ENCODE measurements at regions not wholly inside any gene's neighbourhood (a gene's known extent, or its start where the extent isn't known, plus 50 kb on each side); places are given as distances from the start of the nearest gene placed in this dataset.

DNA sequence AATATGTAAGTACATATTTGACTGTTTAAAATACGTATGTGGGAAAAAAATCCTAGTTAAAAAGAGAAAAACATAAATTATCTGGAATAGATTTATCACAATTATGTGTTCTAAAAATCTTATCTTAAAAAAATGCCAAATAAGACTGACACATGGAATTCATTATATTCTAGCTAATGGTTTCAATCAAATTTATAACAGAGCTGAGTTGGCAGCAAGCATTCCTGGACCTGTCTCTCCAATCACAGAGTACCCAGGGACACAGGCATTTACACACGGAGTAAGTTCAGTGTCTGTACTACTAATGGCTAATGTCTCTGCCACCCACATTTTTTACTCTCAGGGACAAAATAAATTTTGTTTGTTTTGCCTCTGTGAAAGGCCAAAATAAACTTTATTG is 122.3 kb downstream of the RPS12 start:
- Histone ChIP-seq H3K9me3 (no peaks in the 10 kb centered on the region), H3K27ac (no peak overlapping the region), H3K27me3 (no peaks in the 10 kb centered on the region), H3K4me1 (no peaks in the 10 kb centered on the region), H3K36me3 (no peaks in the 10 kb centered on the region), H3K4me3 (no peak overlapping the region)
- 32 to 57% (median 54%) methylated on average over 2 of the region's 2 CpGs for WGBS, 5 donors
- no peak for TF ChIP-seq POLR2A (IDR thresholded peaks at IDR 0.05)
- TF ChIP-seq, protein P1, sequence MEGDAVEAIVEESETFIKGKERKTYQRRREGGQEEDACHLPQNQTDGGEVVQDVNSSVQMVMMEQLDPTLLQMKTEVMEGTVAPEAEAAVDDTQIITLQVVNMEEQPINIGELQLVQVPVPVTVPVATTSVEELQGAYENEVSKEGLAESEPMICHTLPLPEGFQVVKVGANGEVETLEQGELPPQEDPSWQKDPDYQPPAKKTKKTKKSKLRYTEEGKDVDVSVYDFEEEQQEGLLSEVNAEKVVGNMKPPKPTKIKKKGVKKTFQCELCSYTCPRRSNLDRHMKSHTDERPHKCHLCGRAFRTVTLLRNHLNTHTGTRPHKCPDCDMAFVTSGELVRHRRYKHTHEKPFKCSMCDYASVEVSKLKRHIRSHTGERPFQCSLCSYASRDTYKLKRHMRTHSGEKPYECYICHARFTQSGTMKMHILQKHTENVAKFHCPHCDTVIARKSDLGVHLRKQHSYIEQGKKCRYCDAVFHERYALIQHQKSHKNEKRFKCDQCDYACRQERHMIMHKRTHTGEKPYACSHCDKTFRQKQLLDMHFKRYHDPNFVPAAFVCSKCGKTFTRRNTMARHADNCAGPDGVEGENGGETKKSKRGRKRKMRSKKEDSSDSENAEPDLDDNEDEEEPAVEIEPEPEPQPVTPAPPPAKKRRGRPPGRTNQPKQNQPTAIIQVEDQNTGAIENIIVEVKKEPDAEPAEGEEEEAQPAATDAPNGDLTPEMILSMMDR (IDR thresholded peaks at IDR 0.05), result no peak
- TF ChIP-seq EP300 (IDR thresholded peaks at IDR 0.05), result no peak
- TF ChIP-seq POLR2AphosphoS5 (IDR thresholded peaks at IDR 0.05), result no peak
- DNase-seq, result no peak
- intact Hi-C loops (cut with DNase I; ENCODE audit: low total_unique reads), result no loop called here

DNA sequence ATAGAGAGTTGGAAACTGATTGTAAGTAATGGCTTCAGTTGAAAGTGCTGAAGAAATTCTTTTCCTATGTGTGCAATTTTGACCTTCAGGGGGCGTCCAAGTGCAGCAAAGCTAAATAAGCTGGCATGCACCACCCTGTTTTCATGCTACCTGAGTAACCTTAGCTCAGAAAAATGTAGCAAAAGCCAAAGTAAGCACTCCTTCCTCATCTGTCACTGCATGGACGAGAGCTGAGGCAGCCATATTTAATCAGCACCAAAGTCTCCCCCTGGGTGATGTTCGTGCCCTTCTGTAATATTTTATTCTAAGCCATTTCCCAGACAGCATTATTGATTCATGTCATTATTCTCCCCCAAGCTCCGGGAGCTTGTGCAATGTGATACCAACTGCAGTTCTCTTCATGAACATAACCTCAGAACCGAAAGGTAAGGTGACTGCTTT is 123.1 kb downstream of the RPS12 start:
- Histone ChIP-seq H3K27ac (no peak overlapping the region), H3K27me3 (no peaks in the 10 kb centered on the region), H3K4me3 (no peak overlapping the region), H3K9me3 (no peaks in the 10 kb centered on the region), H3K36me3 (no peaks in the 10 kb centered on the region), H3K4me1 (no peaks in the 10 kb centered on the region)
- TF ChIP-seq EP300 (IDR thresholded peaks at IDR 0.05) (no peak), POLR2AphosphoS5 (IDR thresholded peaks at IDR 0.05) (no peak), POLR2A (IDR thresholded peaks at IDR 0.05) (no peak)
- TF ChIP-seq, protein P1 (IDR thresholded peaks at IDR 0.05), result peak in 2 of 7 experiments; percentile 22 to 34
- peak; percentile 64 to 79 for DNase-seq
- intact Hi-C loops (cut with DNase I; ENCODE audit: low total_unique reads), result no loop called here
- WGBS, 5 donors, result 19 to 38% (median 28%) methylated on average over 5 of the region's 5 CpGs

DNA sequence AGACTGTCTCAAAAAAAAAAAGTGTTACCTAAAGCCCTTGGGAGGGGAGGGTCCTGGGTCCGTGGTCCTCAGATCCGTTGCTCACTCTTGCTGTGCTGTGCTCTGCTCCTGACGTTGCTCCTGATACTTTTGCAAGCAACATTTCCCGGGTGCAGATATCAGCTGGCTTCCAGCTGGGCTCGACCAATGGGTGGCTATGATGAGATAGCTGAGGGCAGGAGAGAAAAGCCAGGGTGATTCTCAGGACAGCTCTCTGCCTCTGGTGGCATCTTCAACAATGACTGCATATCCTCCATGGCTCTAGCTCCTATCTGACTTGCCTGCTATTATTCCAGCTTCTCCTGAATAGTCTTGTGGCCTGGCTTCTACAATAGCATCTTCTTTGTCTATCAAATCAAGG is 134.5 kb downstream of the RPS12 start:
- TF ChIP-seq, protein P1 (IDR thresholded peaks at IDR 0.05), result no peak
- TF ChIP-seq POLR2AphosphoS5 (IDR thresholded peaks at IDR 0.05) (no peak), EP300 (IDR thresholded peaks at IDR 0.05) (no peak), POLR2A (IDR thresholded peaks at IDR 0.05) (no peak)
- no peaks in the 10 kb centered on the region for H3K27me3 ChIP-seq
- no peak overlapping the region for H3K4me3 ChIP-seq
- intact Hi-C loops (cut with DNase I; ENCODE audit: low total_unique reads), result no loop called here
- peaks cover 0 to 8% (median 0%) of the 10 kb centered on the region in 4 donors for H3K4me1 ChIP-seq
- H3K36me3 ChIP-seq, result no peaks in the 10 kb centered on the region
- WGBS, 5 donors, result 71 to 78% (median 74%) methylated on average over 4 to 5 of the region's 5 CpGs
- H3K9me3 ChIP-seq, result no peaks in the 10 kb centered on the region
- no peak overlapping the region for H3K27ac ChIP-seq
- no peak for DNase-seq

DNA sequence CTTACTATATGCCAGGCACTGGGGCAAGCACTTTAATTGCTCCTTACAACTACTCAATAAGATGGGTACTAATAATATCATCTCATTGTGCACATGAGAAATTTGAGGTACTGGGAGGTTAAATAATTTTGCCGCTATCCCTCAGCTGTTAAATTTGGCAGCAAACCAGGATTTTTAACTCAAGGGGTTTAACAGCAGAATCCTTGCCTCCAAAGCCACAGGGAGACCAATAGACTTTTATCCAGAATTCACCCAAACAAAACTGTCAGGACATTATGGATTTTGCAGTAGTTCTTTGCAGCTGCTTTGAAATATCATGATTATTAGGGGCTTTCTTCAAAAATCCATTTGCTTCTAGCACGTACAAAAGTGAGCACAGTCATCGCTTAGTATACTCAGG is 136.2 kb downstream of the RPS12 start:
- H3K4me3 ChIP-seq, result no peak overlapping the region
- WGBS, 5 donors, result 81 to 89% (median 85%) methylated on average over 3 of the region's 3 CpGs
- no peak overlapping the region for H3K27ac ChIP-seq
- no peaks in the 10 kb centered on the region for H3K36me3 ChIP-seq
- peaks cover 0 to 8% (median 0%) of the 10 kb centered on the region in 4 donors for H3K4me1 ChIP-seq
- TF ChIP-seq EP300 (IDR thresholded peaks at IDR 0.05), result no peak
- no peak for TF ChIP-seq POLR2A (IDR thresholded peaks at IDR 0.05)
- TF ChIP-seq POLR2AphosphoS5 (IDR thresholded peaks at IDR 0.05), result no peak
- TF ChIP-seq, protein P1 (IDR thresholded peaks at IDR 0.05), result no peak
- no peaks in the 10 kb centered on the region for H3K27me3 ChIP-seq
- H3K9me3 ChIP-seq, result no peaks in the 10 kb centered on the region
- intact Hi-C loops (cut with DNase I; ENCODE audit: low total_unique reads), result no loop called here
- DNase-seq, result no peak
